MM.1S (cell line): ENCODE measurements at regions not wholly inside any gene's neighbourhood (a gene's known extent, or its start where the extent isn't known, plus 50 kb on each side); places are given as distances from the start of the nearest gene placed in this dataset.

Source experiments
- EZH2 ChIP-seq: fragments of 300-600 bp; sonication (generic); optimal IDR thresholded peaks from 2 replicates; pipeline ENCODE3; 2017; ENCODE audit warnings: low read depth, mild to moderate bottlenecking, antibody characterized with exemption, low read length, mixed read lengths
- EZH2phosphoT487 ChIP-seq: fragments of 300-600 bp; sonication (generic); IDR thresholded peaks from 2 replicates; pipeline ENCODE4 v1.6.1; 2018; ENCODE audit warnings: antibody characterized with exemption, low read length
- TF ChIP-seq, protein P1 (sequence below): fragments of 300-600 bp; sonication (generic); IDR thresholded peaks from 2 replicates; pipeline ENCODE4 v1.5.1; 2016; ENCODE audit warnings: antibody characterized with exemption, low read length, mixed read lengths

DNA sequence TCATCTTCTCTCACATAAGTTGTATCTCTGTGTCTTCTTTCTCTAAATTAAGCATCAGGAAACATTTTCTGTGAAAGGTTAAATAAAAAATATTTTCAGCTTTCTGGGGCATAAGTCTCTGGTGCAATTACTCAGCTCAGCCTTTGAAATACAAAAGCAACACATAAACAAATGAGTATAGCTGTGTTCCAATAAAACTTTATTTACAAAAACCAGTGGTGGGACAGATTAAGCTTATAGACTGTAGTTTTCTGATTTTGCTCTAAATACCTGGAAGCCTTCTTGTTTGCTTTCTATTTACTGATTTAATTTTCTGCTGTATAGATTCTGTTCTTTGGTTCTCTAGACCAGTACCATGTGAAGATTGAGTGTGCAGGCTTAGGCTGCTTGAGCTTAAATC, 655.1 kb downstream of the VRK1 start:
- TF ChIP-seq EZH2, result no peak
- TF ChIP-seq, protein P1, sequence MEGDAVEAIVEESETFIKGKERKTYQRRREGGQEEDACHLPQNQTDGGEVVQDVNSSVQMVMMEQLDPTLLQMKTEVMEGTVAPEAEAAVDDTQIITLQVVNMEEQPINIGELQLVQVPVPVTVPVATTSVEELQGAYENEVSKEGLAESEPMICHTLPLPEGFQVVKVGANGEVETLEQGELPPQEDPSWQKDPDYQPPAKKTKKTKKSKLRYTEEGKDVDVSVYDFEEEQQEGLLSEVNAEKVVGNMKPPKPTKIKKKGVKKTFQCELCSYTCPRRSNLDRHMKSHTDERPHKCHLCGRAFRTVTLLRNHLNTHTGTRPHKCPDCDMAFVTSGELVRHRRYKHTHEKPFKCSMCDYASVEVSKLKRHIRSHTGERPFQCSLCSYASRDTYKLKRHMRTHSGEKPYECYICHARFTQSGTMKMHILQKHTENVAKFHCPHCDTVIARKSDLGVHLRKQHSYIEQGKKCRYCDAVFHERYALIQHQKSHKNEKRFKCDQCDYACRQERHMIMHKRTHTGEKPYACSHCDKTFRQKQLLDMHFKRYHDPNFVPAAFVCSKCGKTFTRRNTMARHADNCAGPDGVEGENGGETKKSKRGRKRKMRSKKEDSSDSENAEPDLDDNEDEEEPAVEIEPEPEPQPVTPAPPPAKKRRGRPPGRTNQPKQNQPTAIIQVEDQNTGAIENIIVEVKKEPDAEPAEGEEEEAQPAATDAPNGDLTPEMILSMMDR, result no peak
- no peak for TF ChIP-seq EZH2phosphoT487
